ENCODE measurements at regions not wholly inside any gene's neighbourhood (a gene's known extent, or its start where the extent isn't known, plus 50 kb on each side); places are given as distances from the start of the nearest gene placed in this dataset.

DNA sequence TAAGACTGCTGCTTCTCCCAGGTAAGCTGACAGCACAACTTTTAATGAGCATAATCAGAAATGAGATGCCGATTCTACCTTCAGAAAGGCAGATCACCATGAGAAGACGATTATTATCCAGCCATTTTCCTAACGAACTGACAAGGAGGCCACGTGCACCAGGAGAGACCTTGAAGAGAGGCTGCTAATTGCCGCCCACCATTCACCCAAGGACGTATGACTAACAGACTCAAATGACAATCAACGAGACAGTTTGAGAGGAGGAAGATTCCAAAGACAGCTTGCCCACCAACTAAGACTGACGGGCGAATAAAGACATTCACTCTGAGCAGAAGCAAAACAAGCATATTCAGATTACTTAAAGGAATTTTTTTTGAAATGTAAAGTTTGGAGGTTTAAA, 301.9 kb upstream of the TAC1 start:
- TF ChIP-seq, protein P1, sequence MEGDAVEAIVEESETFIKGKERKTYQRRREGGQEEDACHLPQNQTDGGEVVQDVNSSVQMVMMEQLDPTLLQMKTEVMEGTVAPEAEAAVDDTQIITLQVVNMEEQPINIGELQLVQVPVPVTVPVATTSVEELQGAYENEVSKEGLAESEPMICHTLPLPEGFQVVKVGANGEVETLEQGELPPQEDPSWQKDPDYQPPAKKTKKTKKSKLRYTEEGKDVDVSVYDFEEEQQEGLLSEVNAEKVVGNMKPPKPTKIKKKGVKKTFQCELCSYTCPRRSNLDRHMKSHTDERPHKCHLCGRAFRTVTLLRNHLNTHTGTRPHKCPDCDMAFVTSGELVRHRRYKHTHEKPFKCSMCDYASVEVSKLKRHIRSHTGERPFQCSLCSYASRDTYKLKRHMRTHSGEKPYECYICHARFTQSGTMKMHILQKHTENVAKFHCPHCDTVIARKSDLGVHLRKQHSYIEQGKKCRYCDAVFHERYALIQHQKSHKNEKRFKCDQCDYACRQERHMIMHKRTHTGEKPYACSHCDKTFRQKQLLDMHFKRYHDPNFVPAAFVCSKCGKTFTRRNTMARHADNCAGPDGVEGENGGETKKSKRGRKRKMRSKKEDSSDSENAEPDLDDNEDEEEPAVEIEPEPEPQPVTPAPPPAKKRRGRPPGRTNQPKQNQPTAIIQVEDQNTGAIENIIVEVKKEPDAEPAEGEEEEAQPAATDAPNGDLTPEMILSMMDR (conservative IDR thresholded peaks at IDR 0.05) = no peak
- H3K27me3 Mint-ChIP-seq (ENCODE audit: low read depth) = no peaks in the 10 kb centered on the region
- H3K9me3 ChIP-seq (ENCODE audit: control insufficient read depth, low read depth, low read length) = no peaks in the 10 kb centered on the region
- H3K27me3 ChIP-seq (ENCODE audit: insufficient read depth, low read length) = no peaks in the 10 kb centered on the region
- peaks cover 4 to 5% of the 10 kb centered on the region in 2 experiments for H3K4me1 Mint-ChIP-seq
- H3K79me1 ChIP-seq (ENCODE audit: insufficient read depth, low read depth, low read length, poor library complexity, severe bottlenecking) = no peaks in the 10 kb centered on the region
- no peak overlapping the region for H3T11ph ChIP-seq (ENCODE audit: low read length)
- H4K91ac ChIP-seq (ENCODE audit: insufficient read length, low read depth, low read length) = no peak overlapping the region
- no peaks in the 10 kb centered on the region for H3K4me1 ChIP-seq (ENCODE audit: insufficient read depth, low read length)
- H3K4me2 ChIP-seq (ENCODE audit: insufficient read depth, insufficient read length, low read length) = no peak overlapping the region
- H3K9ac ChIP-seq (ENCODE audit: extremely low read depth, insufficient read length, low read length) = no peak overlapping the region
- H2BK15ac ChIP-seq (ENCODE audit: low read depth, low read length) = no peak overlapping the region
- H4K5ac ChIP-seq (ENCODE audit: insufficient read length, low read depth, low read length) = no peak overlapping the region
- no peak overlapping the region for H3K4me3 Mint-ChIP-seq
- no peak overlapping the region for H3K27ac ChIP-seq (ENCODE audit: insufficient read length, low read depth, low read length)
- no peak overlapping the region for H2AK5ac ChIP-seq (ENCODE audit: insufficient read length, low read length)
- no peak overlapping the region for H3K14ac ChIP-seq (ENCODE audit: insufficient read depth, low read length)
- no CpG with 5 or more reads among the region's 9 CpGs for WGBS (ENCODE audit: extremely low coverage, insufficient read length, low lambda C conversion rate)
- H2BK20ac ChIP-seq (ENCODE audit: low read depth, low read length, poor library complexity, severe bottlenecking) = no peak overlapping the region
- no peak overlapping the region for H3K27ac Mint-ChIP-seq
- no peak overlapping the region for H2BK120ac ChIP-seq (ENCODE audit: low read depth, low read length, poor library complexity, severe bottlenecking)
- DNase-seq = no peak
- no peak overlapping the region for H2BK12ac ChIP-seq (ENCODE audit: insufficient read length, low read depth, low read length)
- H3K23ac ChIP-seq (ENCODE audit: insufficient read length, low read depth, low read length) = no peak overlapping the region
- no peaks in the 10 kb centered on the region for H4K20me1 ChIP-seq (ENCODE audit: control insufficient read depth, insufficient read depth, insufficient read length)
- H3K79me2 ChIP-seq (ENCODE audit: insufficient read depth, low read length) = no peaks in the 10 kb centered on the region
- no peak overlapping the region for H3K56ac ChIP-seq (ENCODE audit: insufficient read length, low read depth, low read length)
- H2BK5ac ChIP-seq (ENCODE audit: insufficient read length, low read length) = no peak overlapping the region
- H2AFZ ChIP-seq (ENCODE audit: low read length) = no peak overlapping the region
- no peaks in the 10 kb centered on the region; a peak in 1 of 5 replicates for H3K9me3 Mint-ChIP-seq
- no peak overlapping the region for H3K4ac ChIP-seq (ENCODE audit: low read depth, low read length)
- H4K8ac ChIP-seq (replicated peaks; ENCODE audit: insufficient read length, low read depth, low read length) = no peak overlapping the region
- no peaks in the 10 kb centered on the region for H3K36me3 Mint-ChIP-seq (ENCODE audit: insufficient read depth in 1 of 3, low read depth in 3 of 3)
- H3K23me2 ChIP-seq (ENCODE audit: insufficient read length, low read depth, low read length, poor library complexity, severe bottlenecking) = no peaks in the 10 kb centered on the region
- H3K18ac ChIP-seq (ENCODE audit: insufficient read length, low read depth, low read length) = no peak overlapping the region
